ENCODE measurements at regions not wholly inside any gene's neighbourhood (a gene's known extent, or its start where the extent isn't known, plus 50 kb on each side); places are given as distances from the start of the nearest gene placed in this dataset.
"Not testable (repeated sequence)": the region's sequence is repeated elsewhere in the genome, so short reads cannot be mapped to it uniquely, and the experiment has no call there.

GRCh38 chr4:59689149-59689548, 1511.0 kb upstream of the ADGRL3 start:
- Mint-ChIP-seq H3K27ac (no peak overlapping the region), H3K36me3 (no peaks in the 10 kb centered on the region), H3K4me3 (no peak overlapping the region), H3K9me3 (ENCODE audit: low read depth) (peaks cover 4% of the 10 kb centered on the region), H3K27me3 (no peaks in the 10 kb centered on the region), H3K4me1 (ENCODE audit: low read depth) (no peaks in the 10 kb centered on the region)

GRCh38 chr4:59695355-59696053, 1504.6 kb upstream of the ADGRL3 start:
- Mint-ChIP-seq H3K9me3 (ENCODE audit: low read depth) (peaks cover 9% of the 10 kb centered on the region), H3K36me3 (no peaks in the 10 kb centered on the region), H3K27me3 (no peaks in the 10 kb centered on the region), H3K27ac (no peak overlapping the region), H3K4me1 (ENCODE audit: low read depth) (no peaks in the 10 kb centered on the region), H3K4me3 (no peak overlapping the region)

- Mint-ChIP-seq H3K27me3 (no peaks in the 10 kb centered on the region), H3K36me3 (no peaks in the 10 kb centered on the region), H3K27ac (no peak overlapping the region), H3K9me3 (ENCODE audit: low read depth) (peaks cover 12% of the 10 kb centered on the region), H3K4me3 (no peak overlapping the region), H3K4me1 (ENCODE audit: low read depth) (no peaks in the 10 kb centered on the region)
These were observed 1502.1 kb upstream of the ADGRL3 start for GRCh38 chr4:59698041-59698440.

- H3K4me1 Mint-ChIP-seq (ENCODE audit: low read depth) = no peaks in the 10 kb centered on the region
- no peaks in the 10 kb centered on the region for H3K27me3 Mint-ChIP-seq
These were observed 1499.5 kb upstream of the ADGRL3 start for GRCh38 chr4:59700651-59701050.

GRCh38 chr4:59704616-59705015, 1495.5 kb upstream of the ADGRL3 start:
- Mint-ChIP-seq H3K9me3 (ENCODE audit: low read depth) (peaks cover 7% of the 10 kb centered on the region), H3K27ac (no peak overlapping the region), H3K27me3 (no peaks in the 10 kb centered on the region), H3K36me3 (no peaks in the 10 kb centered on the region), H3K4me3 (no peak overlapping the region), H3K4me1 (ENCODE audit: low read depth) (no peaks in the 10 kb centered on the region)

More at GRCh38 chr4:59700651-59701050, 1499.5 kb upstream of the ADGRL3 start:
- no peak overlapping the region for H3K4me3 Mint-ChIP-seq
- peaks cover 14% of the 10 kb centered on the region for H3K9me3 Mint-ChIP-seq (ENCODE audit: low read depth)
- no peak overlapping the region for H3K27ac Mint-ChIP-seq
- no peaks in the 10 kb centered on the region for H3K36me3 Mint-ChIP-seq

GRCh38 chr4:59712470-59712869, 1487.7 kb upstream of the ADGRL3 start:
- H3K36me3 Mint-ChIP-seq = no peaks in the 10 kb centered on the region
- H3K9me3 Mint-ChIP-seq (ENCODE audit: low read depth) = no peaks in the 10 kb centered on the region
- H3K4me1 Mint-ChIP-seq (ENCODE audit: low read depth) = no peaks in the 10 kb centered on the region
- no peak overlapping the region for H3K27ac Mint-ChIP-seq
- H3K27me3 Mint-ChIP-seq = no peaks in the 10 kb centered on the region
- H3K4me3 Mint-ChIP-seq = no peak overlapping the region

- H3K27me3 Mint-ChIP-seq; H3K36me3 Mint-ChIP-seq; H3K27ac Mint-ChIP-seq; H3K4me1 Mint-ChIP-seq (ENCODE audit: low read depth); H3K4me3 Mint-ChIP-seq: not testable (repeated sequence)
- H3K9me3 Mint-ChIP-seq (ENCODE audit: low read depth) = peaks cover 14% of the 10 kb centered on the region
These were observed 1475.8 kb upstream of the ADGRL3 start for GRCh38 chr4:59724286-59724685.

- H3K4me3 Mint-ChIP-seq = no peak overlapping the region
- H3K4me1 Mint-ChIP-seq (ENCODE audit: low read depth) = no peaks in the 10 kb centered on the region
- H3K9me3 Mint-ChIP-seq (ENCODE audit: low read depth) = peaks cover 14% of the 10 kb centered on the region
- no peak overlapping the region for H3K27ac Mint-ChIP-seq
- no peaks in the 10 kb centered on the region for H3K36me3 Mint-ChIP-seq
- no peaks in the 10 kb centered on the region for H3K27me3 Mint-ChIP-seq
These were observed 1472.4 kb upstream of the ADGRL3 start for GRCh38 chr4:59727745-59728144.

GRCh38 chr4:59728496-59728895, 1471.6 kb upstream of the ADGRL3 start:
- Mint-ChIP-seq H3K36me3 (no peaks in the 10 kb centered on the region), H3K27me3 (no peaks in the 10 kb centered on the region), H3K4me1 (ENCODE audit: low read depth) (no peaks in the 10 kb centered on the region), H3K9me3 (ENCODE audit: low read depth) (peaks cover 10% of the 10 kb centered on the region), H3K4me3 (no peak overlapping the region), H3K27ac (no peak overlapping the region)

- H3K4me1 Mint-ChIP-seq (ENCODE audit: low read depth) = no peaks in the 10 kb centered on the region
- H3K36me3 Mint-ChIP-seq = no peaks in the 10 kb centered on the region
- no peak overlapping the region for H3K4me3 Mint-ChIP-seq
- H3K27me3 Mint-ChIP-seq = no peaks in the 10 kb centered on the region
- H3K9me3 Mint-ChIP-seq (ENCODE audit: low read depth) = peaks cover 9% of the 10 kb centered on the region
- H3K27ac Mint-ChIP-seq = no peak overlapping the region
These were observed 1470.8 kb upstream of the ADGRL3 start for GRCh38 chr4:59729321-59729720.

- H3K36me3 Mint-ChIP-seq = no peaks in the 10 kb centered on the region
- no peaks in the 10 kb centered on the region for H3K27me3 Mint-ChIP-seq
- H3K27ac Mint-ChIP-seq = no peak overlapping the region
- no peaks in the 10 kb centered on the region for H3K4me1 Mint-ChIP-seq (ENCODE audit: low read depth)
- peaks cover 16% of the 10 kb centered on the region for H3K9me3 Mint-ChIP-seq (ENCODE audit: low read depth)
- no peak overlapping the region for H3K4me3 Mint-ChIP-seq
These were observed 1451.7 kb upstream of the ADGRL3 start for GRCh38 chr4:59748433-59748832.

GRCh38 chr4:59759082-59759825, 1440.9 kb upstream of the ADGRL3 start:
- Mint-ChIP-seq H3K27ac (no peak overlapping the region), H3K36me3 (no peaks in the 10 kb centered on the region), H3K27me3 (no peaks in the 10 kb centered on the region), H3K4me1 (ENCODE audit: low read depth) (no peaks in the 10 kb centered on the region), H3K9me3 (ENCODE audit: low read depth) (peaks cover 21% of the 10 kb centered on the region), H3K4me3 (no peak overlapping the region)

- peaks cover 16% of the 10 kb centered on the region for H3K9me3 Mint-ChIP-seq (ENCODE audit: low read depth)
- no peak overlapping the region for H3K27ac Mint-ChIP-seq
- no peaks in the 10 kb centered on the region for H3K4me1 Mint-ChIP-seq (ENCODE audit: low read depth)
- H3K36me3 Mint-ChIP-seq = no peaks in the 10 kb centered on the region
- H3K27me3 Mint-ChIP-seq = no peaks in the 10 kb centered on the region
- no peak overlapping the region for H3K4me3 Mint-ChIP-seq
These were observed 1437.8 kb upstream of the ADGRL3 start for GRCh38 chr4:59762344-59762743.

- H3K36me3 Mint-ChIP-seq = no peaks in the 10 kb centered on the region
- peaks cover 13% of the 10 kb centered on the region for H3K9me3 Mint-ChIP-seq (ENCODE audit: low read depth)
- no peak overlapping the region for H3K4me3 Mint-ChIP-seq
These were observed 1429.4 kb upstream of the ADGRL3 start for GRCh38 chr4:59770601-59771264.

GRCh38 chr4:59772641-59773139, 1427.4 kb upstream of the ADGRL3 start:
- peaks cover 13% of the 10 kb centered on the region for H3K9me3 Mint-ChIP-seq (ENCODE audit: low read depth)
- no peaks in the 10 kb centered on the region for H3K4me1 Mint-ChIP-seq (ENCODE audit: low read depth)
- no peaks in the 10 kb centered on the region for H3K27me3 Mint-ChIP-seq
- no peaks in the 10 kb centered on the region for H3K36me3 Mint-ChIP-seq
- H3K27ac Mint-ChIP-seq = no peak overlapping the region
- no peak overlapping the region for H3K4me3 Mint-ChIP-seq

More at GRCh38 chr4:59770601-59771264, 1429.4 kb upstream of the ADGRL3 start:
- H3K27me3 Mint-ChIP-seq = no peaks in the 10 kb centered on the region
- no peaks in the 10 kb centered on the region for H3K4me1 Mint-ChIP-seq (ENCODE audit: low read depth)
- no peak overlapping the region for H3K27ac Mint-ChIP-seq
